NCI-H1417 (cell line): ENCODE measurements at regions not wholly inside any gene's neighbourhood (a gene's known extent, or its start where the extent isn't known, plus 50 kb on each side); places are given as distances from the start of the nearest gene placed in this dataset.
"Not testable (repeated sequence)": the region's sequence is repeated elsewhere in the genome, so short reads cannot be mapped to it uniquely, and the experiment has no call there.

Experiments used
- DNase-seq, 3 experiments: peaks; one replicate each; lab custom pipeline; 2025; lab: John Stamatoyannopoulos, UW

DNA sequence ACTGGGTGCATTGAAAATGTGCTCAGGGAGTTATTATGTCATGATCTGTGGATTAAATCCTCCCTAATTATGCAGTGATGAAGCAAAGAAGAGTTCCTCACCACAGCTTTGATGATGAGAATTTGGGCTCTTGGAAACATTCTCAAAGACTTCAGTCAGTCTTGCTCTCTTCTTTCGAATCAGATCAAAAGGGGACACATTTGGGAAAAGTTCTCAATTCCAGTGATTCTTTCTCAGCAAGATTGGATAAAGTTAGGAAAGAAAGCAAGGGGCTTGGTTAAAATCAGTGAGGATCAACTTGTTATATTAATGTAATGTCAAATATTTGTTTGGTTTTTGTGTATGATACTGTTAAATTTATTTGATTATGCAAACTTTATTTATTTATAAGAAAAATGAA lies 411.3 kb upstream of the ACTBL2 start:
- DNase-seq: no peak

DNA sequence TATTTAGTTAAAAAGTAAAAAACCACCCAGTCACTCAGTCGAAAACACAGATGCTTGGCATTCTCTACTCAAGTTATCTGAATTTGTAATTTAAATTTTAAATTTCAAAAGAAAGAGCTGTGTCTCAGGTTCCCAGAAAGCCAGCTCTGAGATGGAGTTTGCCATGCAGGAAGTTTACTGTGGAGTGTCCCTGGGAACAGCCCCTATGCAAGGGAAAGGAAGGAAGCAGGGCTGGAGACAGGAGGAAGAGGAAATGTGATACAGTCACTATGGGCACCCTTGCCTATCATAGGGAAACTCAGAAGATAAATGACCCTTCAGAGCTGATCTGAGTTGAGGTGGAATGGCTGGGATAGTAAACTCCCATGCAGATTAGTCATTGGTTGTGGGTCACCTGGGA lies 408.8 kb upstream of the ACTBL2 start:
- no peak for DNase-seq

DNA sequence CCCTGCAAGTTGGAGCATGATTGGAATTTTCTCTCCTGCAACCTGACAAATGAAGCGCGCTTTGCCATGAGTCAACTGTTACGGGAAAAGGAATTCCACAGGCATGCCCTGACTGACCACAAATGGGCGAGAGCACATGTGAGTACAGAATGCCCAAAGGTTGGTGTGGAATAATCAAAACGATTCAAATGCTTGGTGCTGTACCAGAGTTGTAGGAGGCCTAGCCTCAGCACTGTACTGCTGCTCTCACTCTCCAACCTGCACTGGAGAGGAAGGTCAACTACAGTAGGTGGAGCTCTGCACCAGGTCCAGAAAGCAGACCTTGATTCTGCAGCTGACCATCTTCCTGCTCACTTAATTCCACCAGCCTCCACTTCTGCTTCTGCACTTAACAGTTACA lies 406.9 kb upstream of the ACTBL2 start:
- DNase-seq: peak in 1 of 3 experiments; percentile 8

DNA sequence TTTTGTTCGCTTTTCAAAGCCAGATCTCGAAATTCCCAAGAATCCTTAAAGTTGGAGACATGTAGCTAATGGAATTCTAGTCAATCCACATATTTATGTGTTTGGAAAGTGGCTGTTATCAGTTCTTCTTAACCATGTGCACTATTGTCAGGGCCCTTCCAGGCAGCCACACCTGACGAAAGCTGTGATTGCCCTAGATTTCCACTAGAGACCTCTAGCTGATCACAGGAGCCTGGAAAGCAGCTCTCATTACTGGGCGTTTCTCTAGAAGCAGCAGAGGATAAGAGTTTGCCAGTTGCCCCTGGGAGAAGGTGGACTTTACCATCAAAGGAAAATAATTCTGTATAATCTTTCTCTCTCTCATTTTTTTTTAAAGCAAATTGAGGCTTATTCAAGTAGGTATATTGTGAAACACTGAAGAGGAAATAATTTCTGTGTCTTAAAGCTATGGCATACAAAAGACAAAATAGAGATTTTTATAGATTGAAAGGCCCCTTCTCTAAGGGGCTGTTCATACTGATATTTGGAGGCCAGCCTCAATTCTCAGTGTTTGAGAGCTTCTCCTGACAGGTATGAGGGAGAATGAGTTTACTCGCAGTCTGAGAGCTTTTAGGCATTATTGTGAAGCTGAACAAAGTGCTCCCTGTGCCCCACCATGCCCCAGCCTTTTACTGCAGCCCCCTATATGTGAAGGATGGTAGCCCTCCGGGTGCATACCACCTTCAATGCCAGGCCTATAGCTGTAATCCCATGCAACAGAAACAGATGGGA lies 405.4 kb upstream of the ACTBL2 start:
- peak; percentile 23 to 69 (median 49) for DNase-seq

DNA sequence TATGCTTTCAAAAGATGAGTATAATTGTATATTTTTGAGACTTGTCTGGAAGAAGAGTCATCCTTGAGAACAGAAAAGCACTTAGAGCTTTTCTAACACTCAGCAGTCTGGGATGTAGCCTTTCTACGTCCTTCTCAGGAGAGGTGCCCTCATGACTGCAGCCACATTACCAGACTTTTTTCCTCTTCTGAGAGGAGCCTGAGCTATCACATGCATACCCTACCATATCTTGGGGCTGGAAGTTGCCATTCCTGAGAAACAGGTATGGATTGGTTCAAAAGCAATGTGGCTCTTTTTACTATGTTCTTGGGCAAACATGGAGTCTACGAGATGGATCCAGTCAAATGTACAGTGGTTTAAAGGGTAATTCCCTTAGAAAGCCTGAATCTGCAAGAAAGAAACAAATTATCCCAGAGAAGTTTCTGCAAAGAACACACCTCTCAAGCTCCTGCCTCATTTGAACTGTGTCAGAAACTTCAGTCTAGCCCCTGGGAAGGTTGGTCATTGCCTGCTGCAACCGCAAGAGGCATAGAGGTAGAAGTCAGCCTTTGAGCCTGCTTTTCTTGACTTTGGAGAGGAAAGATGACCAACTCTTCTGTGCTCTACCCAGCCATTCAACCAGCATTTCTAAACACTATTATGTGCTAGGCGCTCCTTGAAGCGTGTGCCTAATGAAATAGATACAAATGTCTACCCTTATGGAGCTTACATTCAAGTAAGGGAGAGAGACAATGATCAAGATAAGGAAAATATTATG lies 401.9 kb upstream of the ACTBL2 start:
- no peak for DNase-seq

DNA sequence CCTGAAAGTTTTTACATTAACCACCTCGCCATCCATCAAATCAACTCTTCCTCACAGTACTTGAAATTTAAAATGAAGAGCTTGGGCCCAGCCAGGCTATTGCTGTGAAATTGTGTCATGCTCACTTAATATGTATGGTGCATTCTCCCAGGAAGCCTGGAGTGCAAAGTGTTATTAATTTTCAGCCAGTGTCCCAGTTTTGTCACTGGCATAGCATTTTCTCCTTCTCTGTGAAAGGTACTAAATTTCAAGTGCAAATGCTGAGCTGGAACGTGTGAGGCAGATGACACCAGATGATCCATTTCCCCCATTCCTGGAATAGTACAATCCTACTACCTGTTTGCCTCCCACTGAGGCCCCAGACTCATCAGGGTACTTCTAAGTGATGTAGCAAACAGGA lies 397.6 kb upstream of the ACTBL2 start:
- peak in 1 of 3 experiments; percentile 9 for DNase-seq

DNA sequence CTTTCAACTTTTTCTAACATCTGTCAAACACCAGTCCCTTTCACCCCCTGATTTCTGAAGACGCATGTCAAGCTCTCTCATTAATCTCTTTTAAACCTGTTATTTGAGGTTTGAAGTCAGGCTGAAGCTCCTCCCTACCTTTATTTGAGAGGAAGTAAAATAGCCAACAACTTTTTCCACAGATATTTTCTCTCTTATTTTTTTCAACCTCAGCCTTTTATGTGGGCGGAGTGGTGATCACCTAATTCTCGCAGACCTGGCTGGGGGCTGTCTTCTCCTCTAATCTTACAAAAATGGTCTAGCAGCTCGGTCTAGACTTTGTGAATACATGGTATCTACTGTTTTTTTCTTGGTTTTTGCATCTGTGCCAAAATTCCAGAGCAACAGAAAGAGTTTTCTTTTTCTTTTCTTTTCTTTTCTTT lies 395.7 kb upstream of the ACTBL2 start:
- DNase-seq: no peak

DNA sequence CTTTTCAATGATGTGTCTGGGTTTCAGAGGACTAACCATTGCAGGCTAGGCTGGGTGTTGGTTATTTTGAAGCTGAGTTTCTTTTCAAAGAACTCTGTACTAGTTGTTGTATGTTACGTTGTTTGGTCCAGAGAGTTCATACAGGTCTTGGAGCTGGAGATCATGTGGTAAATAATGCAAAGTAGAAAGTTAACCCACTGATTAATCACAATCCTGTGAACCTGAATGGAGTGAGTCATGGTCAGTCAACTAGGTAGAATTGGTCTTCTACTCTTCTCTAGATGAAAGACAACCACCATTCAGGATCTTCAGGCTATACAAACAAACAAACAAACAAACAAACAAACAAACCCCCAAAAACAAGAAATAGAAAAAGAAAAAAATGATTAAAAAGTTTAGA lies 388.9 kb upstream of the ACTBL2 start:
- no peak for DNase-seq

DNA sequence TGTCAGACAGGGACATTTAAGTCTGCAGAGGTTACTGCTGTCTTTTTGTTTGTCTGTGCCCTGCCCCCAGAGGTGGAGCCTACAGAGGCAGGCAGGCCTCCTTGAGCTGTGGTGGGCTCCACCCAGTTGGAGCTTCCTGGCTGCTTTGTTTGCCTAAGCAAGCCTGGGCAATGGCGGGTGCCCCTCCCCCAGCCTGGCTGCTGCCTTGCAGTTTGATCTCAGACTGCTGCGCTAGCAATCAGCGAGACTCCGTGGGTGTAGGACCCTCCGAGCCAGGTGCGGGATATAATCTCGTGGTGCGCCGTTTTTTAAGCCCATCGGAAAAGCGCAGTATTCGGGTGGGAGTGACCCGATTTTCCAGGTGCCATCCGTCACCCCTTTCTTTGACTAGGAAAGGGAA lies 387.7 kb upstream of the ACTBL2 start:
- not testable (repeated sequence) for DNase-seq

DNA sequence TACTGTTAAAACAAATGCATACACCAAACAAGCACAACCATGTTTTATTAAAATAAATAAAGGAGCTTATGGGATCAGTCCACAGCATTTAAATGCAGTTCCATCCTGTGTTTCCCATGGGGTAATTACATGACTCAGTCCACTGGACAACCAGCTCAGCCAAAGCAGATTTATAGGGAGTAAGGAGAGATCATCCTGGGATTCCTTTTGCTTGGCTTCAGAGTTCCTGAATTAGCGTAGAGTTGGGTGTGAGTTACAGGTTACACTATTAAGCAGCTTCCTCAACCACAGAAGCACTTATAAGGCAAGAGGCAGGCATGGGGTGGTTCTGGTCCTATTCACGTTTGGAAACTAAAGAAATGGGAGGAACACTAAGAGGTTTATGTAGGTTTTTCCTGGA lies 381.1 kb upstream of the ACTBL2 start:
- no peak for DNase-seq

DNA sequence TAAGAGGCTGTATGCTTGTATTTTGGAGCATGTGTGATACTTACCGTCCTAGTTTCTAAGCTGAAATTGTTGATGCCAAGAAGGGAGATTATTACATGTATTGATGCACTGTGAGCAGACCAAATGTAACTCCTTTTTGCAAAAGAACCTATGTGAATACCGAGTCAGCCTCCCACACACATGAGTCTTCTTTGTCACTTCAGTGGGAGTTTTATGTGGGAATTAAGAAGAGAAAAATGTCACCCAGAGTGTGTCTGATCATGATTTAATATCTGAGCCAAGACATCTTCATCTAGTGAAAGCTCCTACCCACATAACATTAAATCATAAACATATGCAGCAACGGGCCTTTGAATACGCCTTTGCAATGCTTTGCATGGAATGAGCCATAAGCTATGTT lies 380.3 kb upstream of the ACTBL2 start:
- DNase-seq: no peak

DNA sequence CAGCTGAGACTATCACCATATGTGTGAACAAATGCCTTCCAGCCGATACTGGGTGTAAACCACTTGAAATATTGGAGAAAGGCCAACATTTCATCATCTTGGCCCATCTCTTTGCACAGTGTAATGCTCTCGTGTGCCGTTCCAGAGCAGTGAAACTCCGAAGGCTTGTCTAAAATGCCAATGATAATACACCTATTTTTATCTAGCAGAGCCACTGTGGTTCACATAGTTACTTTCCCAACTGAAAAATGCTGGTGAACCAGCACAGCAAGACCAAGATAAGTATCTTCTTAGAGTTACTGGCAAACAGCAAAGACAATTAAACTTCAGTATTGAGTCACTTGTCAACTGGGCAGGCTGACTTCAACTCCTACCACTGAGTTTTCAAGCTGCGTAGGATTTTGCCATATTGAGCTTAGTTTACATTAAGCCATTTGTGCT lies 379.9 kb upstream of the ACTBL2 start:
- no peak for DNase-seq

DNA sequence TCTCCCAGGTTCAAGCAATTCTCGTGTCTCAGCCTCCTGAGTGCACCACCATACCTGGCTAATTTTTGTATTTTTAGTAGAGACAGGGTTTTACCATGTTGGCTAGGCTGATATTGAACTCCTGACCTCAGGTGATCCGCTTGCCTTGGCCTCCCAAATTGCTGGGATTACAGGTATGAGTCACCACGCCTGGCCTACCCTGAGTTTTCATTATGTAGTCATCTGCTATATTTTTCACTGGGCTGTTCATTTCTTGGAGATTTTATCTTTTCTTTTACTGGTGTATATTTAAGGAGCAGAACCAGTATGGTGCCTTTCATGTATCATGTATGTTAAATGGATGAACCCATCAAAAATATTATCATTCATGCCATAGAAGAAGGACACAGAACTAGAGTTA lies 377.0 kb upstream of the ACTBL2 start:
- no peak for DNase-seq

DNA sequence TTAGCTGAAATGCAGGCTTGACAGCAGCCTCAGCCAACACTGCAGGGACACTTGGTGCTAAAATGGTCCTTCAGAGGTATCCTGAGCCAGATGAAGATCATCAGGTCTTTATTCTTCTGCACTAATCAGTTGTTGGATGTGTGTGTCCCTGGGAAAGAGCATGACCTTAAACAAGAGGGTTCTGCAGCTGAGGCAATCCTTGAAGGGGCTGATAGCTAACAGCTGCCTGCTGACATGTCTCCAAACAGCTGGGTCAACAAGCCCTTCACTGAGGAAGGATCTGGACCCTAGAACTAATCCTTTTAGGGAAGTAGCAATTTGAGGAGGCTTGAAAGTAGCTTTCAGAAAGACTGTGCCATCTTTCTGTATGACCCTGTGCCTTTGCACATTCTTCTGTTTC lies 376.3 kb upstream of the ACTBL2 start:
- DNase-seq: no peak

DNA sequence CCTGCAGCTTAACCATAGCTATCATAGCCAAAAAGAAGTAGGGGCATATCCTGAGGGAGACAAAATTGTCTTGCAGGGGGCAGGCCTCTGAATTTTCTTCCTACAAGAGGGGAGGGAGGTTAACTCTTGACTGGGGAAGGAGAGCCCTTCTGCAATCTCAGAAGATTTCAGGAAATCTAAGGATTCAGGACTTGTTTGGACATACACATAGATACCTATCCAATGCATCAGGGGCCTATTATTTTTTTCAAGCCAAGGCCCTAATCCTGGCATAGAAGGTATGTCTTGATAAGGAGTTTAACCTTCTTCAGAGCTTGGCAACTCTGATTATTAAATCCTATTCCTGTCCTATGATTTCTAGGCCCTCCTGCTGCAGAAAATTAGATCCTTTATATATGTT lies 375.1 kb upstream of the ACTBL2 start:
- no peak for DNase-seq

DNA sequence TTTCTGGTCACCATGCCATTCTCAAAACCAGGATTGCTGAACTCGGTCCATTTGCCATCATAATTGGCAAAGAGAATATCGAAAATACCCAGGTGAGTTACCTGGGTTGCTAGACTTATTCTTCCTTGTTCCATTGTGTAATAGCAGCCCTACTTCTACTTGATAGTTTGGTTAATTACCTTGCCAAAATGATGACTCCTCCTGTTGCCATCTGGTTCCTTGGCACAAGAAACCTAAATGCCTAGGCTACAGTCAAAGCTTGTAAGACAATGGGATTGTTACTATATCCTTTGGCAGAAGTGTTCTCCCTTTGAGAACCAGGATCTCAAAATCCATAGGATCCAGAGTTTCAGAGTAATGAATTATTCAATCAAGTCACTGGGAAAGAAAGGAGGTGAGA lies 373.2 kb upstream of the ACTBL2 start:
- DNase-seq: no peak

DNA sequence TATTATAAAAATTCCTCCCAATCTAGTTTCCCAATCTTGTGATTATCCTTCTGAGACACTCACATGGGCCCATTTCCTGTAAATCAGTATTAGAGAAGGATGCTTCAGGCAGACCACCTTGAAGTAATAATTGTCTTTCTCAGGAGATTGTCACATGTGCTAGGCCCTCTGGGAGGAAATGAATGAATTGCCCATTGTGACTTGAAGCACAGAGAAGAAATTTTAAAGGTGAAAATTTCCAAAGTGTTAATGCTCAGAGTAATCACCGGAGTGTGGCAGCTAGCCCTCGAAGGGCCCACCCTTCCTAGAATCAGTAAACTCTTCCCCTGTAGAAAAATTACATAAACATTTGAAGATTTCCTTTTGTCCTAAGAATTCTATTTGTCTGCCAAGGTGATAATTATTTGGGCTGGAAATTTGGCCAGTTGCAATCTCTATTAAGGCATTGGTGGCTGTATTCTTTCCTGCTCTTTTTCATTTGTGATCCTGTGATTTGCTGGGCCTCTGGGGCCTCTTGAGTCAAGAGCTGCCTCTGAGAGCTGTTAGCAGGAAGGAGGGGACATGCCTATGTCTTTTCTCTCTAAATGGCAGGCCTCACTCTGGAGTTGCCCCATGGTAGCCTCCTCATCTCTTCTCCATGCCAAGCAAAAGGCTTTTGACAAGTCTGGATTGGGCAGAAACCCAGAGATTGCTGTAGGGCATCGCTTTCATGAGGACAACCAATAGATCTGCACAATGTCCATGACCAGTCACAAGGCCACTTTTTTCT lies 371.5 kb upstream of the ACTBL2 start:
- peak in 1 of 3 experiments; percentile 51 for DNase-seq

DNA sequence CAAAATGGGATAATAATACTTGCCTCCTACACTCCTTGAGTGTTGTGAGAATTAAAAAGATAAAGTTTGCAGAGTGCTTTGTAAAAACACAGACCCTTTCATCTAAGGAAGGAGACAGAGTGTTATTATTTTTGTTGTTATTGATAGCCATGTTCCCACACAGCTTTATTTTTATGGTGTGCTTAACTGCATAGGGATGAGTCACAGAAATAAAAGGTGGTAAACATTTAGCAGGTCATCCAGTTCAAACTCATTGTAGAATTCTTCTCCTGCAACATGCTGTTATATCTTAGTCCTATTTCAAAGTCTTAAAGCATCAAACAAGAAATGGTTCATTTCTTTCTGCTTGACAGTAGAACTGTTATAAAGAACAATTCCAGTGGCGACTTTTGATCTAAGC lies 367.5 kb upstream of the ACTBL2 start:
- DNase-seq: no peak

DNA sequence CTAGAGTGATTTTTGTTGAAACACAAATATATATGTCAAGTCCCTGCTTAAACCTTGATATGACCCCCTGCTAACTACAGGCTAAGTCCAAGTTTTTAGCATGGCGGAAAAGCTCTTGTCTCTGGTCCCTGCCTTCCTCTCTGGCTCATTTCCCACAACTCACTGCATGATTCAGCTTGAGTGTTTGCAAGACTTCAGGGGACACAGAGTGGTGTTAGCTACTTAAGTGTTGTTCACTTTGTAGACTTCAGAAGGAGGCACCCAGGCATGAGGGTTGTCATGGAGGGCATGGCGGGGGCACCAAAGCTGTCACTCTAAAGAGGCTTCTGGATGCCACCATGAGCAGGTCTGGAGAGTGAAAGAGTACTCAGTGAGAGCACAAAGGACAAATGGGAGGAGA lies 362.4 kb upstream of the ACTBL2 start:
- DNase-seq: no peak

DNA sequence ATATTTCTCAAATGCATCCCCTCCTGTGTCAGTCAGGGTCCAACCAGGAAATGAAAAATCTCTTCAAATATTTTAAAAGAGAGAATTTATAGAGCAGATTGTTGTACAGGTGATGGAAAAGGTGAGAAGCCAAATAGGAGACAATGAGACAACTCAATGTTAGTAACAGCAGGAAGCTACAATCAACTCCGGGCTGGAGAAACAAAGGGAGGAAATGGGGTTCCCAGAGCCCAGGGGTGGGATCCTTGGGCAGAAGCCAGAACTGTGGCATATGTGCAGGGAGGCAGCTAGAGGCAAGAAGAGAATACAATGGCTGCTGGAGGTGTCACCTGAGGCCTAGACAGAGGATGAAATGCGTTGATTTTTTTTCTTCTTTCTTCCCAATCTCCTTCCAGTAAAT lies 361.8 kb upstream of the ACTBL2 start:
- DNase-seq: no peak

DNA sequence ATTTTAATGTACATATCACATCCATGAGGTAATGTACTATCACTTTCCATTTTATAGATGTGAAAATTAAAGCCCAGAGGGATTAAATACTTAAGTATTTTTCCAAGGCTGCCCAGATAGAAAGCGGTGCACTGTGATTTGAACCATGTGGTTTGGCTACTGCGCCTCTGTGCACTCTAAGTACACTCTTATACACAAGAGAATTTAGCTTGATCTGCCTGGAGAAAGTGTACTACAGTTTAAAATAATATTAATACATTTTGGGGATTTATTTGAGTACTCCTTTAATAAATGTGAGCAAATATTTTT lies 360.4 kb upstream of the ACTBL2 start:
- DNase-seq: no peak

DNA sequence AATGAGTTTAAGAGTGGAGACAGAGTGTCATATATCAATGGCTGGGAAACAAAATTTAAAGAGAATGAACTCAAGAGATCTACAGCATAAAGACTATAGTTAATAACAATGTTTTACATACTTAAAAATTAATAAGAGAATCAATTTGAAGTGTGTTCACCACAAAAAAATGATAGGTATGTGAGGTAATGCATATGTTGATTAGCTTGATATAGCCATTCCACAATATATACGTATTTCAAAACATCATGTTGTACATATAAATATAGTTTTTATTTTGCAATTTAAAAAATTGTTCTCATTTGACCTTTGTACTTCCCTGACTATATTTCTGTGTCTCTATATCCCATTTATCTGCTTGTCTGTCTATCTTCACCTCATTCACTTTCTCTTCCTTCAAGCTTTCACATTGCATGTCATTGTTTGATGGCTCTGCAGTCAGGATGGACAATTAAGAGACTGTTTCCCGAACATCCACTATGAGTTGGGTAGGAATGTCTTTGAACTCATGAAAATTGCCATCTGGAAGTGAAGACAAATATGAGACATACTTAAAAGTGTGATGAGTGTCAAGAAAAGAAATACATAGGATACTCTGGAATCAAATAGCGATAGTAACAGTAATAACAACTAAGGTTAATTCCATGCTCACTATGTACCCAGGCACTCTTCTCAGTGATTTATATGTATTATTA lies 359.9 kb upstream of the ACTBL2 start:
- no peak for DNase-seq
